Ramos (cell line): ENCODE measurements at regions not wholly inside any gene's neighbourhood (a gene's known extent, or its start where the extent isn't known, plus 50 kb on each side); places are given as distances from the start of the nearest gene placed in this dataset.

Experiments used
- in situ Hi-C: fragments of 300-500 bp; cut with MboI; formaldehyde crosslinking; loops from one replicate; pipeline ENCODE4 v1.14.3; 2022; ENCODE audit warnings: low sequenced_read_pairs; ENCODE audit not compliant: unreplicated experiment

GRCh38 chr3:155029941-155030340, 50.2 kb upstream of the MME start:
- in situ Hi-C loops: no loop called here

GRCh38 chr3:155026999-155027591, 53.0 kb upstream of the MME start:
- in situ Hi-C loops: no loop called here

GRCh38 chr3:155024006-155024638, 56.0 kb upstream of the MME start:
- in situ Hi-C loops: no loop called here

- in situ Hi-C loops: no loop called here
These were observed 57.2 kb upstream of the MME start for GRCh38 chr3:155022896-155023295.

- in situ Hi-C loops: no loop called here
These were observed 60.5 kb upstream of the MME start for GRCh38 chr3:155019575-155019974.

GRCh38 chr3:155018621-155019330, 61.3 kb upstream of the MME start:
- in situ Hi-C loops: no loop called here

GRCh38 chr3:155015776-155016436, 64.2 kb upstream of the MME start:
- in situ Hi-C loops: no loop called here

- in situ Hi-C loops: no loop called here
These were observed 65.2 kb upstream of the MME start for GRCh38 chr3:155014953-155015352.

GRCh38 chr3:155013427-155013826, 66.7 kb upstream of the MME start:
- in situ Hi-C loops: no loop called here

GRCh38 chr3:155012584-155012983, 67.5 kb upstream of the MME start:
- in situ Hi-C loops: no loop called here

GRCh38 chr3:155010416-155010815, 69.7 kb upstream of the MME start:
- in situ Hi-C loops: no loop called here

- in situ Hi-C loops: no loop called here
These were observed 70.9 kb upstream of the MME start for GRCh38 chr3:155009217-155009616.

- in situ Hi-C loops: no loop called here
These were observed 72.4 kb upstream of the MME start for GRCh38 chr3:155007729-155008128.

- in situ Hi-C loops: no loop called here
These were observed 78.7 kb upstream of the MME start for GRCh38 chr3:155001289-155002010.

- in situ Hi-C loops: no loop called here
These were observed 87.5 kb upstream of the MME start for GRCh38 chr3:154992655-154993054.

GRCh38 chr3:154990543-154990942, 89.6 kb upstream of the MME start:
- in situ Hi-C loops: no loop called here

GRCh38 chr3:154987846-154988245, 92.3 kb upstream of the MME start:
- in situ Hi-C loops: no loop called here

GRCh38 chr3:154981664-154982063, 98.5 kb upstream of the MME start:
- in situ Hi-C loops: no loop called here

GRCh38 chr3:154981201-154981600, 98.9 kb upstream of the MME start:
- in situ Hi-C loops: no loop called here

- in situ Hi-C loops: no loop called here
These were observed 100.8 kb upstream of the MME start for GRCh38 chr3:154979331-154979730.

GRCh38 chr3:154977666-154978065, 102.5 kb upstream of the MME start:
- in situ Hi-C loops: no loop called here
